ENCODE measurements at regions not wholly inside any gene's neighbourhood (a gene's known extent, or its start where the extent isn't known, plus 50 kb on each side); places are given as distances from the start of the nearest gene placed in this dataset.

DNA sequence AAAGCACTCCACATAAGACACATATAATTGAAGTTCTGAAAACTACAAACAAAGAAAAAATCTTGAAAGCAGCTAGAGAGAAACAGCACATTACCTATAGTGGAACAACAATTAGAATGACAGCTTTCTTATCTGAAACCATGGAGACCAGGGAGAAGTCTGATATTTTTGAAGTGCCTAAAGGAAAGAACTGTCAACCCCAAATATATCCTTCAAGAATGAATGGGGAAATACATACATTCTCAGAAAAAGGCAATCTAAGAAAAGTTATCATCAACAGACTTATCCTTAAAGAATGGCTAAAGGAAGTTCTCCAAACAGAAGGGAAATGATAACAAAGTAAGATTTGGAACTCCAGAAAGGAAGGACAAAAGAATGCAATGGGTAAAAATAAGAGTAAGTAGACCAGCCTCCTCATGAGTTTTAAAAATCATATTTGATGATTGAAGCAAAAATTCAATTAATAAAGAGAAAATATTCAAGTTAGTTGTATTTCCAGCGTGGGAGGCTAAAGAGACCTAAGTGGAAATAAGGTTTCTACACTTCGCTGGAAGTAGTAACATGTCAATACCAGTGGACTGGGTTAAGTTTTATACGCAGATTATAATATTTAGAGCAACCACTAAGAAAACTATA lies 170.8 kb upstream of the SAMSN1 start:
- no peak for DNase-seq

DNA sequence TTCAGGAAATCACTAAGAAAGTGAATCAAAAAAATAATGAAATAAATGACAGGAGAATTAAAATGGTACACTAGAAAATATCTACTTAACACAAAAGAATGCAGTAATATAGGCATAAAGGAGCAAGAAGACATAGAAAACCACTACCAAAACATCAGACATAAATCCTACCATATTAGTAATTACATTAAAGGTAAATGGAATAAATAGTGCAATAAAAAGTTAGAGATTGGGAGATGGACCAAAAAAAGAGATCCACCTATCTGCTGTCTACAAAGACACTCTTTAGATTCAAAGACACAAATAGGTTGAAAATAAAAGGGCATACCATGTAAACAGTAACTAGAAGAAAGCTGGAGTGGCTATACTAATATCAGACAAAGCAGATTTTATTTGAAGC lies 167.0 kb upstream of the SAMSN1 start:
- no peak for DNase-seq

GRCh38 chr21:14712121-14712715 lies 166.1 kb upstream of the SAMSN1 start:
- no peak for DNase-seq

GRCh38 chr21:14711287-14711686 lies 165.2 kb upstream of the SAMSN1 start:
- DNase-seq = no peak

- DNase-seq = no peak
Observed at GRCh38 chr21:14707511-14708020, 161.5 kb upstream of the SAMSN1 start.

- no peak for DNase-seq
Observed at GRCh38 chr21:14706712-14707510, 160.8 kb upstream of the SAMSN1 start.

DNA sequence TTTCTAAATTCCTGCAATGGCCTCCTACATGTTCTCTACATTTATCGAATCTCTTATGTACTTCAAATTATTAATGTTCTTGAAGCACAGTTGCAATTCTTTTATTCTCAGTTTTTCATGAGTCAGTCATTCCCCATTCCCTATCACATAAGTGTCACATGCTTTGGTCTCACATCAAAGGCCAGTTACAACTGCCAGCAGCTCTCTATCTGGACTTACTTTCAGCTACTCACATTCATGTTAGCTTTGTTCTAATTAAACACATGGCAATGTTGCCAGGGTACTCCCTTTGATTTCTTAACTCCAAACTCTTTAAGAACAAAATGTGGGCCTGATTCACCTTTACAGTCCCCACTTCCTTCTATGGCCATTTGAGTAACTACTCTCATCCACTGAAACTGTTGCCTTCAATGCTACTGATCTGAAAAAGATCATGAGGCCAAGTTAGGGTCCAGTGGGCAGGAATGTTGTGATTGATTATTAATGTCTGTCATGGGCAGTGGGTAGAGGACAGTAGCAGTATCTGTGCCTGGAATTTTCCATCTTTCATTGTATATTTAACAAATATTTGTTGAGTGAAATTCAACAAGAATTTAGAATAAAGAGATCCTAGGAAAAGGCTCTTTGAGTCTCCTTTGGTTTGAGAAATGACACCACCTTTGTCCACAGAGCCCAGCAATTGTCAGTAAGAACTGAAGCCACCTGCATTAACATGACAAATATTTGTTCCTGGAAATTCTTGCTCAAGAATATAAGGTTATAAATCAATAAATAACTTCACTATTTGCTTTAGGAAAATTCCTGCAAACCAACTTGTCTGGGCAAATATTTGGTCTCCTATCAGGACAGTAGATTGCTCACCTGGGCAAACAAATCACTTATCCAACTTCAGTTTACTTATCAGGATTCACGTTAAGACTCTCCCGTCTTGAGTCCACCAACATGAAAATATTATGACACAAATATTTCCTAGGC lies 153.6 kb upstream of the SAMSN1 start:
- DNase-seq = no peak

GRCh38 chr21:14697769-14698168 lies 151.7 kb upstream of the SAMSN1 start:
- no peak for DNase-seq

DNA sequence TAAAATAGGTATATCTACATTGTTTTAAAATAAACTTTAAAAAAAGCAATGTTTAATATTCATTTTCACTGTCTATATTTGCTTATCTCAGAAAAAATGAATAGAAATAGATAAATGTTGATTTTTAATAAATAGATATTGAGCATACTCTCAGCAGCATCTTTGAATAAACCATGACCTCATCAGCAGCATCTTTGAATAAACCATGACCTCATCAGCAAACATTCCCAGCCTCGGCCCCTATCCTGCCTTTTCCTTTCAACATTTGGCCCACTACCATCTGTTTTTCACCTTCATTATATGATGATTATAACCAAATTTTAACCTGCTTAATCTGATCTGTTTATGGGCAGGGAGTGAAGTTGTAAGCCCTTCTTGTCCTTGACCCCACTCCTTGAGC lies 148.7 kb upstream of the SAMSN1 start:
- DNase-seq = no peak

DNA sequence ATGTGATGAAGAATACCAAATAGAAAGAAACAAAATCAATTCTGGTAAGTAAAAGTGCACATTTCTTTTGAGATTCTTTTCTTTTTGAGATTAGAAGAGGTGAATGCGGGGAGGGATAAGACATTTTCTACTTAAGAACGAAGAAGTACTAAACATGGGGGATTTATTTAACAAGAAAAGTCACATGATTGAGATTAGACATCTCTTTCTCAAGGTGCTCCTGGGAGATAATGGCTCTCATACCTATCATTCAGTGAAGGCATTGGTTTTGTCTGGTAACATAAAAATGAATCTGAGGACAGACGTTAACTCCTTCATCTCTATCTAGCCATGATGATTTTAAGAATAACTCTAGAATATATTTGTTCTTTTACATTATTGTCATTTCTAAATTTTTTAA lies 147.9 kb upstream of the SAMSN1 start:
- DNase-seq = no peak

DNA sequence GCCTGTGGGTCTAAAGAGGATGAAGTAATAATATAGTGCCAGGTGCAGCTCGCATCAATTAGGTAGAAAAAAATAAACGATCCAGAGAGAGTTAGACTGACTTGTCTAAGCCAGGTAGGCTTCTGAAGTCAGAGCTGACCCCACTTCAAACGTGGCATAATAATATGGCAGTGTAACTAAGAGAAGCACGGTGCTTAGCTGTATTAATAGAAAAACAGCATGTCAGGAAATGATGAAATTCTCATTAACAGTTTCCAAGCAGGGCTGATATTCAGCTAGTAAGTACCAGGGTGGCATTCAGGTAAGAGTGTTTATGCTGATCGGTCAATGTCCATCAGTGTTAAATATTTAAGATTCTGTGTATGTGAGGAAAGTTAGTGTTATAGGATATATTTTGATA lies 145.8 kb upstream of the SAMSN1 start:
- DNase-seq = peak; percentile 72

GRCh38 chr21:14690886-14691285 lies 144.8 kb upstream of the SAMSN1 start:
- DNase-seq = no peak

DNA sequence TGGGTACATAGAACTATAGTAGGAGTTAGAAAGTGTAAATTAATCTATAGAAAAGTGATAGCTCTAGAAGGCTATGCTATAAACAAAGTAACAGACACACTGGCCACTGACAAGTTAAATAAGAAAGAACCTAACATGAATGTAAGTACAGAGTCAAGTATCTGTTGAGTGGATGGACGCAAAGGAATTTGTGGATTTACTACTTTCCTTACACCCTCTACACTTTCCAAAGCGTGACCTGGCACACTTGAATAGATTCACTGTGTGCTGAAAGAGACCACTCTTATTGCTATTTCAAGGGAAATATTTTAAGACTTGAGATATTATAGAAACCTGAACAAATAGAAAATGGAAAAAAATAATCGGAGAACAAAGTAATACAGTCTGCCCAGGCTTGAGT lies 142.8 kb upstream of the SAMSN1 start:
- DNase-seq = no peak

- DNase-seq = no peak
Observed at GRCh38 chr21:14688412-14688811, 142.3 kb upstream of the SAMSN1 start.

DNA sequence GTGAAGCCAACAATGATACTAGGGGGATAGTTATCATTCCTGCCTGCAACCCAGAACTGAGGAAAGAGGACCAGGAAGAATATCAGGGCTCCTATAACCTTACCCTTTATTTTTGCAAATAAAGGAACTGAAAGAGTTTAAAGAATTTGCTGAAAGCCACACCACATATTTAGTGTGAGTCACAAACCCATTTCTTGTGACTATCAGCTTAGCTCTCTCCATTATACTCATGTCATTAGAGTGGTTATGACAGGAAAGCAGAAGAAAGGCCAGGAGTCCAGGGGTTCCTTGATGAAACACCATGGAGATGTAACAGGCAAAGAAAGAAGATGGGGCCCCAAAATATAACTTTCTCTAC lies 141.1 kb upstream of the SAMSN1 start:
- DNase-seq = no peak

- no peak for DNase-seq
Observed at GRCh38 chr21:14686466-14687267, 140.6 kb upstream of the SAMSN1 start.

GRCh38 chr21:14685568-14685967 lies 139.5 kb upstream of the SAMSN1 start:
- no peak for DNase-seq

DNA sequence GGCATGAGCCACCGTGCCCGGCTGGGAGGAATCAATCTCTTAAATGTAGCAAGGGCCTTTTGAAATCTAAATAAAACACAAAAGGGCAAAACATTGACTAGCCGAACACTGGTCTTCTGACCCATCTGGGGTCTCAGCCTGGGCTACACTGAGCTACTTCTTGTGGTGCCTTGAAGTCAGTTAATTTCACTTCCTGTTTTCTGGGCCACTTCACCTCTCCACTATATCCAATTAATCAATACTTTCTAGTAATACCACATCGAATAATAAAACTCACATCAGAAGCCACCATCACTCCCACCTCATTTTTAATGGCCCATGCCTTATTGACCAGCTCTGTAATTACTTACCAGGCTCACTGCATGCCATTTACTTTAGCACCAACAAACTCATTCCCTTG lies 138.0 kb upstream of the SAMSN1 start:
- DNase-seq = no peak

- DNase-seq = no peak
Observed at GRCh38 chr21:14683063-14683462, 136.9 kb upstream of the SAMSN1 start.

GRCh38 chr21:14678973-14679574 lies 133.0 kb upstream of the SAMSN1 start:
- no peak for DNase-seq

GRCh38 chr21:14677639-14678179 lies 131.6 kb upstream of the SAMSN1 start:
- no peak for DNase-seq

Measured in NCI-H1105 treated with DMSO at 0.1 percent for 48 hours (cell line).